Transverse colon (tissue), 4 donors: ENCODE measurements at regions not wholly inside any gene's neighbourhood (a gene's known extent, or its start where the extent isn't known, plus 50 kb on each side); places are given as distances from the start of the nearest gene placed in this dataset.

Source experiments
- CTCF ChIP-seq, 5 experiments: fragments of 200-600 bp in 3 of 5; fragments of 450-650 bp in 2 of 5; sonication (generic) in 3 of 5; IDR thresholded peaks; 1 replicate in 2 of 5; 2 replicates in 3 of 5; pipeline ENCODE4 v1.5.1; 2016 to 2017; ENCODE audit warnings: antibody characterized with exemption in 5 of 5, inconsistent platforms in 3 of 5, mild to moderate bottlenecking in 2 of 5, moderate library complexity in 1 of 5
- POLR2A ChIP-seq: fragments of 450-650 bp; IDR thresholded peaks from one replicate; pipeline ENCODE4 v1.6.1; 2016; ENCODE audit warnings: antibody characterized with exemption, mild to moderate bottlenecking, moderate library complexity
- POLR2AphosphoS5 ChIP-seq, 3 donors: sonication (generic); formaldehyde crosslinking; IDR thresholded peaks; one replicate each; pipeline ENCODE4 v1.6.1; 2016; ENCODE audit warnings: antibody characterized with exemption in 3 of 3

DNA sequence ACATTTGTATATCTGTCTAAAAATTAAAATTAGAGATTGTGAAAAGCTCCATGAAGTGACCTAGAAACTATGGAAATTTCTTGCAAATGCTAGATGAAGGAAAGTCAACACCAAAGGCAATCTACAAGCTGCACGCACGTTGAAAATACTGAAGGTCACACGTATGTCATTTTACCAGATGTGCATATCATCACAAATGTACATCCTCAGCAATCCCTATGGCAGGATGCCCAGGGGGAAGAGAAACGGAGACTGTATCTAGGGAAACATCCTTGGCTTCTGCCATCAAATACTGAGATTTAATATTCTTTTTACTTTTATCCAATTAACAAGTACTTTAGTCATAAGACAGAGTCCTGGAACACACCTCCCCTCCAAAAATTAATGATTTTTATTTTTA lies 672.0 kb downstream of the RNF144B start:
- TF ChIP-seq CTCF (IDR thresholded peaks at IDR 0.05) (no peak), POLR2A (no peak), POLR2AphosphoS5 (IDR thresholded peaks at IDR 0.05) (no peak)
